HK-2 (cell line): ENCODE measurements at regions not wholly inside any gene's neighbourhood (a gene's known extent, or its start where the extent isn't known, plus 50 kb on each side); places are given as distances from the start of the nearest gene placed in this dataset.

Source experiments
- DNase-seq: peaks from one replicate; pipeline ENCODE4 v3.0.0-alpha.2; 2018; ENCODE audit not compliant: unreplicated experiment

- no peak for DNase-seq
Observed at GRCh38 chr12:126361804-126362203, 1296.6 kb downstream of the AACS start.

- DNase-seq: no peak
Observed at GRCh38 chr12:126362493-126362892, 1297.3 kb downstream of the AACS start.

GRCh38 chr12:126362964-126363363 is 1297.7 kb downstream of the AACS start:
- no peak for DNase-seq

GRCh38 chr12:126369487-126370463 is 1304.5 kb downstream of the AACS start:
- no peak for DNase-seq

- no peak for DNase-seq
Observed at GRCh38 chr12:126383506-126383905, 1318.3 kb downstream of the AACS start.

GRCh38 chr12:126384026-126384564 is 1318.9 kb downstream of the AACS start:
- no peak for DNase-seq

GRCh38 chr12:126385785-126386184 is 1320.5 kb downstream of the AACS start:
- no peak for DNase-seq

GRCh38 chr12:126389220-126389841 is 1324.1 kb downstream of the AACS start:
- no peak for DNase-seq

GRCh38 chr12:126389961-126390360 is 1324.7 kb downstream of the AACS start:
- DNase-seq: no peak

- no peak for DNase-seq
Observed at GRCh38 chr12:126390969-126391566, 1325.8 kb downstream of the AACS start.

GRCh38 chr12:126396536-126396935 is 1331.3 kb downstream of the AACS start:
- DNase-seq: no peak

- DNase-seq: no peak
Observed at GRCh38 chr12:126397071-126397581, 1331.9 kb downstream of the AACS start.

- DNase-seq: no peak
Observed at GRCh38 chr12:126397660-126398059, 1332.4 kb downstream of the AACS start.

GRCh38 chr12:126400831-126401230 is 1335.6 kb downstream of the AACS start:
- no peak for DNase-seq

GRCh38 chr12:126404293-126404881 is 1339.2 kb downstream of the AACS start:
- no peak for DNase-seq

GRCh38 chr12:126418400-126418799 is 1353.2 kb downstream of the AACS start:
- DNase-seq: no peak

GRCh38 chr12:126419131-126419530 is 1353.9 kb downstream of the AACS start:
- DNase-seq: no peak

GRCh38 chr12:126424696-126425095 is 1359.5 kb downstream of the AACS start:
- no peak for DNase-seq

- no peak for DNase-seq
Observed at GRCh38 chr12:126425264-126425663, 1360.0 kb downstream of the AACS start.

- DNase-seq: no peak
Observed at GRCh38 chr12:126428769-126429168, 1363.5 kb downstream of the AACS start.

- no peak for DNase-seq
Observed at GRCh38 chr12:126430921-126431320, 1365.7 kb downstream of the AACS start.

GRCh38 chr12:126431767-126432166 is 1366.5 kb downstream of the AACS start:
- DNase-seq: no peak
